ENCODE measurements at regions not wholly inside any gene's neighbourhood (a gene's known extent, or its start where the extent isn't known, plus 50 kb on each side); places are given as distances from the start of the nearest gene placed in this dataset.

DNA sequence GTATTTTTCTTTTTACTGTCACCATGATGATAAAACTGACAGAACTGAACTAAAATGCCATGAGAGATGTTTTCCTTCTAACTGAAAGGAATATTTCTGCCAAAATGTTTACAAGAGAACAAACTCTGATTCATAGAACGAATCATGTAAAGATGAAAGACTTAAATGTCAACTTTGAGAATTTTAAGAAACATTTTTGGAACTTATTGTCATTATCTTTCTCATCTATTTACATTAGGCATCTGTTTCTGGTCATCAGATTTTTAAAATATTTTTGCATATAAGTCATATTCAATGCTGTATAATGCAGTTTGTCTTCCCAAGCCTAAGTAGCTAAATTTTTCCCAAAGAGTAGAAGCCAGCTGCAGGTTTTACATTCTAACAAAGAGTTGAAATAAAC is 358.5 kb downstream of the TFEC start:
- H3K27me3 ChIP-seq (ENCODE audit: control insufficient read depth in 3 of 3, insufficient read depth in 3 of 3, low read length in 3 of 3) = no peaks in the 10 kb centered on the region
- H3K36me3 ChIP-seq (ENCODE audit: control insufficient read depth in 3 of 3, insufficient read depth in 2 of 3, low read depth in 1 of 3, low read length in 3 of 3) = no peaks in the 10 kb centered on the region
- H3K27ac ChIP-seq (ENCODE audit: low read depth in 1 of 3, low read length in 2 of 3) = no peak overlapping the region
- no peaks in the 10 kb centered on the region for H3K9me3 ChIP-seq (ENCODE audit: control insufficient read depth in 2 of 2, insufficient read depth in 1 of 2, low read depth in 1 of 2, low read length in 1 of 2)
- DNase-seq = no peak
- no peaks in the 10 kb centered on the region for H3K4me1 ChIP-seq (ENCODE audit: control insufficient read depth in 3 of 3, insufficient read depth in 2 of 3, low read depth in 1 of 3, low read length in 2 of 3)
- WGBS, 3 donors = 68 to 81% (median 76%) methylated on average over 1 of the region's 1 CpG
- FAIRE-seq = peak; percentile 44
- H3K4me3 ChIP-seq (ENCODE audit: low read depth in 1 of 3, low read length in 3 of 3) = no peak overlapping the region

DNA sequence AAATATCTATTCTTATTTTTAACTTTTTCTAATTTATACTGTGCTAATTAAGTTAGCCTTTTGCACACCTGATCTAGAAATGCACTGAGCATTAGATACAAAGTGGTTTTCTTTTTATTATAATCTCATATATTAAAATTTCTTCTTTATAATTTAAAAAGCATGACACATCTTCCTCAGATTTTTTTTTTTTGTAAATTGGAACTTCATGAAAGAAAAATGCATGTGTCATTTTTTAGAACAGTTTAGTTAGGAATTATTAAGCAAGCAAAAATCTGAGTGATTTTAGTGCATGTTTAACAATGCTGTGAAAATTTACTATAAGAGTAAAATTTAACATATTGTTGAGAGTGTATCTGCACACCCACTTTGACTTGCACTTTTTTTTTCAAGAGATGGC is 367.9 kb downstream of the TFEC start:
- no peaks in the 10 kb centered on the region for H3K4me1 ChIP-seq (ENCODE audit: control insufficient read depth in 3 of 3, insufficient read depth in 2 of 3, low read depth in 1 of 3, low read length in 2 of 3)
- no peak overlapping the region for H3K27ac ChIP-seq (ENCODE audit: low read depth in 1 of 3, low read length in 2 of 3)
- no peaks in the 10 kb centered on the region for H3K27me3 ChIP-seq (ENCODE audit: control insufficient read depth in 3 of 3, insufficient read depth in 3 of 3, low read length in 3 of 3)
- no peak overlapping the region for H3K4me3 ChIP-seq (ENCODE audit: low read depth in 1 of 3, low read length in 3 of 3)
- H3K9me3 ChIP-seq (ENCODE audit: control insufficient read depth in 2 of 2, insufficient read depth in 1 of 2, low read depth in 1 of 2, low read length in 1 of 2) = no peaks in the 10 kb centered on the region
- DNase-seq = no peak
- no peaks in the 10 kb centered on the region for H3K36me3 ChIP-seq (ENCODE audit: control insufficient read depth in 3 of 3, insufficient read depth in 2 of 3, low read depth in 1 of 3, low read length in 3 of 3)
- FAIRE-seq = no peak

DNA sequence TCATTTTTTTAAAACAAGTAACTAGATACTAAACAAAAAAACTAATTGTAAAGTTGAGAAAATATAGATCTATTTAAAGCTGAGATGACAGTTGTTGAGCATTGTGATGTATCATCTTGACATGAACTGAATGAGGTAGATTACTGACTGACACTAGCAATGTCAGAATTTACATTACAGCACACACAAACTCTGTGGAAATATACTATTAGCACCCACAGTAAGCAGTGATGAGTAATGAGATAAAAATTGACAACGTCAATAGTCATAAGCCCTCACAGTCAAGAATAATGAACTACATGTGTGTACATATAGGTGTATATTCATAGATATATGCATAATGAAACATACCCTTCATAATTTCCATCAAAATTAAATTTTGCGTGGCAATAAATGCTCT is 368.4 kb downstream of the TFEC start:
- Histone ChIP-seq H3K9me3 (ENCODE audit: control insufficient read depth in 2 of 2, insufficient read depth in 1 of 2, low read depth in 1 of 2, low read length in 1 of 2) (no peaks in the 10 kb centered on the region), H3K27me3 (ENCODE audit: control insufficient read depth in 3 of 3, insufficient read depth in 3 of 3, low read length in 3 of 3) (no peaks in the 10 kb centered on the region), H3K36me3 (ENCODE audit: control insufficient read depth in 3 of 3, insufficient read depth in 2 of 3, low read depth in 1 of 3, low read length in 3 of 3) (no peaks in the 10 kb centered on the region), H3K27ac (ENCODE audit: low read depth in 1 of 3, low read length in 2 of 3) (no peak overlapping the region), H3K4me3 (ENCODE audit: low read depth in 1 of 3, low read length in 3 of 3) (no peak overlapping the region), H3K4me1 (ENCODE audit: control insufficient read depth in 3 of 3, insufficient read depth in 2 of 3, low read depth in 1 of 3, low read length in 2 of 3) (no peaks in the 10 kb centered on the region)
- no peak for FAIRE-seq
- DNase-seq = no peak
- WGBS, 3 donors = 72 to 79% (median 76%) methylated on average over 2 of the region's 2 CpGs

DNA sequence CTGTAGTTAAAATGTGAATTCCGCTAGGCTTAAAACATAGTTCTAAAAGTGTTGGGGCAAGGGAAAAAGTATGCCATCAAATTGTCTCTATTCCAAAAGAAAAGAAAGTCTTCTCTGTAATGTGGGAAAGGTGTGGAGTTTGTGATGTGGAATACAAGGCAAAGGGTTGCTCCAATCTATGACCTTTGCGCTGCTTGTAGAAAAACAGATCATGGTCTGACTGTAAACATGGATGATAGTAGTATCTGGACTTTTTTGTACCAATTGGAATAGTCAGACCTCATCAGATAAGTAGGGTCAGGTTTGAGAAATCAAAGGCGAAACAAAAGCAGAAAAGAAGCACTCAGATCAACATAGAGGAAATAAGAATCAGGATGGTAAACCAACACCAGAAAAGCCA is 372.3 kb downstream of the TFEC start:
- Histone ChIP-seq H3K4me1 (ENCODE audit: control insufficient read depth in 3 of 3, insufficient read depth in 2 of 3, low read depth in 1 of 3, low read length in 2 of 3) (no peaks in the 10 kb centered on the region), H3K4me3 (ENCODE audit: low read depth in 1 of 3, low read length in 3 of 3) (no peak overlapping the region), H3K27ac (ENCODE audit: low read depth in 1 of 3, low read length in 2 of 3) (no peak overlapping the region), H3K36me3 (ENCODE audit: control insufficient read depth in 3 of 3, insufficient read depth in 2 of 3, low read depth in 1 of 3, low read length in 3 of 3) (no peaks in the 10 kb centered on the region), H3K27me3 (ENCODE audit: control insufficient read depth in 3 of 3, insufficient read depth in 3 of 3, low read length in 3 of 3) (no peaks in the 10 kb centered on the region), H3K9me3 (ENCODE audit: control insufficient read depth in 2 of 2, insufficient read depth in 1 of 2, low read depth in 1 of 2, low read length in 1 of 2) (no peaks in the 10 kb centered on the region)
- DNase-seq (no peak), FAIRE-seq (no peak)
- 47 to 77% (median 67%) methylated on average over 3 of the region's 3 CpGs for WGBS, 3 donors

DNA sequence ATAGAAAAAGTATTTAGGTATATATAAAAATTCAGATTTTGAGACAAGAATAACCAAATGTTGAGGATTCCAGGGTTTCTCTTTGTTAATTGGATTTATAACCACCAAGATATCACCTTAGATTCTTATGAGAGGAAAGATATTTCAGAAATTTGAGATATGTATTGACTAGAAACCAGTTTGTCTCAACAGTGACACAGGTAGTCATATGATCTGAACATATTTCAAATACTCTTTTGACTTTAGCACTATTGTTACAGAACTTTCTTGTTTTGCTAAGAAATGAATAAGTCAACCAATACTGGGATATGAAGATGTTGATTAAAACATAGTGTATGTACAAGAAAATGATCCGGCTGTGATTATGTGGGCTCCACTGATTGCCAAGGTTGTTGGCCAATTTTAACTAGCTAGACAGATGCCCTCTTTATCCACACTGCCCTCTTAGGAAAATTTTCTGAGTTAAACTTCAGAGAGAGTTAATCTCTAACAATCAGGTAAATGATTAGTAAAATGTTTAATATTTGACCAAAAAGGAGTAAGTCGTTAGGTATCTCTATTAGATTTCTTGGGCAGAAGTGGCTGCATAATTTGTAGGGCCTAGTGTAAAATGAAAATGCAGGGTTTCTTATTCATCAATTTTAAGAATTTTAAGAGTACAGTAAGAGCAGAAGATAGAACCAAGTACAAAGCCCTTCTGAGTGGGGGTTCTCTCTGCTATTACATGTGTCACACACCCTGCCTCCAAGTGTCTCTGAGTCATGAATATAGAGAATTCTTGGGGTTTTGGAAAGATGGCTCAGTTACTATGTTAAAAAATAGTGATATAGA is 376.0 kb downstream of the TFEC start:
- FAIRE-seq (no peak), DNase-seq (peak in 1 of 2 donors; percentile 10)
- Histone ChIP-seq H3K4me1 (ENCODE audit: control insufficient read depth in 3 of 3, insufficient read depth in 2 of 3, low read depth in 1 of 3, low read length in 2 of 3) (no peaks in the 10 kb centered on the region), H3K27ac (ENCODE audit: low read depth in 1 of 3, low read length in 2 of 3) (no peak overlapping the region), H3K4me3 (ENCODE audit: low read depth in 1 of 3, low read length in 3 of 3) (no peak overlapping the region), H3K27me3 (ENCODE audit: control insufficient read depth in 3 of 3, insufficient read depth in 3 of 3, low read length in 3 of 3) (no peaks in the 10 kb centered on the region), H3K36me3 (ENCODE audit: control insufficient read depth in 3 of 3, insufficient read depth in 2 of 3, low read depth in 1 of 3, low read length in 3 of 3) (no peaks in the 10 kb centered on the region), H3K9me3 (ENCODE audit: control insufficient read depth in 2 of 2, insufficient read depth in 1 of 2, low read depth in 1 of 2, low read length in 1 of 2) (no peaks in the 10 kb centered on the region)
- WGBS, 3 donors = 48 to 61% (median 48%) methylated on average over 2 of the region's 2 CpGs

DNA sequence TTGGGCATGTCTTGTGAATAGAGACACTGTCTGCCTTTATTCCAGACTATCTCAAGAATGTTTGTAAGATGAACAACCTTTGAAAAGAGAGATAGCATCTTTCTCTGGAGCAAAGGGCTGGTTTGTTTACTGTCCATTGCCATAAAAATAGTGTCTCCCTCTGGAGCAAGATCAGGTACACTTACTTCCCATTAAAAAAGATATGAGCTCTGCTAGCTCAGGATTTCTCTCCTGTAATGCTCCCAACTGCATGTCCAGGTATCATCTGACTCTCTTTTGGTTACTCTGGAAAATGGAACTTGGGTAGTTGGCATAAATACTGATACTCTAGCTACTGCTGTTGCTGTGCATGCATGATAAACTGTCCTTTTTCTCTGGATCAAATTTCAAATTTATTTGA is 381.1 kb downstream of the TFEC start:
- Histone ChIP-seq H3K36me3 (ENCODE audit: control insufficient read depth in 3 of 3, insufficient read depth in 2 of 3, low read depth in 1 of 3, low read length in 3 of 3) (no peaks in the 10 kb centered on the region), H3K9me3 (ENCODE audit: control insufficient read depth in 2 of 2, insufficient read depth in 1 of 2, low read depth in 1 of 2, low read length in 1 of 2) (no peaks in the 10 kb centered on the region), H3K27ac (ENCODE audit: low read depth in 1 of 3, low read length in 2 of 3) (no peak overlapping the region), H3K27me3 (ENCODE audit: control insufficient read depth in 3 of 3, insufficient read depth in 3 of 3, low read length in 3 of 3) (no peaks in the 10 kb centered on the region), H3K4me3 (ENCODE audit: low read depth in 1 of 3, low read length in 3 of 3) (no peak overlapping the region), H3K4me1 (ENCODE audit: control insufficient read depth in 3 of 3, insufficient read depth in 2 of 3, low read depth in 1 of 3, low read length in 2 of 3) (no peaks in the 10 kb centered on the region)
- FAIRE-seq (no peak), DNase-seq (no peak)

DNA sequence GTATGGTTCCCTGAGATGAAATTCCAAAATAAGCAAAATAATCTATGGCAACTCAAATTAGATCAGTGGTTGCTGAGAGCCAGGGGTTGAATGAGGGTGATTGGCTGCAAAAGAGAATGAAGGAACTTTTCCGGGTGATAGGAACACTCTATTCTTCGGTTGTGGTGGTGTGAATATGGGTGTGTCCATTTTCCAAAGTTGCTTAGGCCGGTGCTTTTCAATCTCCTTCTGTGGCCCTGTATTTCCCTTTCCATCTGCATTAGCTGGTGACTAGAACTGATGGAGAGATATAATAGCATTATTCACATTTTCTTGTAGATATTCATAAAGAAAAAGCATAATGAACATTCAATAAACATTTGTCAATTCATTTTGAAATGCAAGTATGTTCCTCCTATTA is 382.9 kb downstream of the TFEC start:
- H3K4me1 ChIP-seq (ENCODE audit: control insufficient read depth in 3 of 3, insufficient read depth in 2 of 3, low read depth in 1 of 3, low read length in 2 of 3) = no peaks in the 10 kb centered on the region
- H3K27me3 ChIP-seq (ENCODE audit: control insufficient read depth in 3 of 3, insufficient read depth in 3 of 3, low read length in 3 of 3) = no peaks in the 10 kb centered on the region
- H3K9me3 ChIP-seq (ENCODE audit: control insufficient read depth in 2 of 2, insufficient read depth in 1 of 2, low read depth in 1 of 2, low read length in 1 of 2) = no peaks in the 10 kb centered on the region
- WGBS, 3 donors = 82 to 86% (median 85%) methylated on average over 3 of the region's 3 CpGs
- H3K27ac ChIP-seq (ENCODE audit: low read depth in 1 of 3, low read length in 2 of 3) = no peak overlapping the region
- H3K4me3 ChIP-seq (ENCODE audit: low read depth in 1 of 3, low read length in 3 of 3) = no peak overlapping the region
- DNase-seq = no peak
- FAIRE-seq = no peak
- no peaks in the 10 kb centered on the region for H3K36me3 ChIP-seq (ENCODE audit: control insufficient read depth in 3 of 3, insufficient read depth in 2 of 3, low read depth in 1 of 3, low read length in 3 of 3)

DNA sequence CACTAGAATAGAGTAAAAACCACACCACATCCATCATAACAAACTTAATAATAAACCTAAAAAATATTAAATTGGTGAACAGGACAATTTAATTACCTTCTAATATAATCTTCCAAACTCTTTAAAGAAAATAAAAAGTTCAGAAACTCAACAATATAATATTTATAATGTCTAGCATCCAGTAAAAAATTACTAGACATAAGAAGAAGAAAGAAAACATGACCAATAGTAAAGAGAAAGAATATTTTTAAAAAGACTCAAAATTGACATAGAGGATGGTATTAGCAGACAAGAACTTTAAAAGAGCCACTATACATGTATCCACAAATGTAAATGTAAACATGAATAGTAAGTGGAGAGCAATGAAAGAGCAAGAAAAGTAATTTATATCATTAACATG is 388.4 kb downstream of the TFEC start:
- H3K27ac ChIP-seq (ENCODE audit: low read depth in 1 of 3, low read length in 2 of 3) = no peak overlapping the region
- DNase-seq (no peak), FAIRE-seq (peak; percentile 78)
- no peaks in the 10 kb centered on the region for H3K36me3 ChIP-seq (ENCODE audit: control insufficient read depth in 3 of 3, insufficient read depth in 2 of 3, low read depth in 1 of 3, low read length in 3 of 3)
- H3K4me1 ChIP-seq (ENCODE audit: control insufficient read depth in 3 of 3, insufficient read depth in 2 of 3, low read depth in 1 of 3, low read length in 2 of 3) = no peaks in the 10 kb centered on the region
- no peaks in the 10 kb centered on the region for H3K9me3 ChIP-seq (ENCODE audit: control insufficient read depth in 2 of 2, insufficient read depth in 1 of 2, low read depth in 1 of 2, low read length in 1 of 2)
- no peak overlapping the region for H3K4me3 ChIP-seq (ENCODE audit: low read depth in 1 of 3, low read length in 3 of 3)
- no peaks in the 10 kb centered on the region for H3K27me3 ChIP-seq (ENCODE audit: control insufficient read depth in 3 of 3, insufficient read depth in 3 of 3, low read length in 3 of 3)

DNA sequence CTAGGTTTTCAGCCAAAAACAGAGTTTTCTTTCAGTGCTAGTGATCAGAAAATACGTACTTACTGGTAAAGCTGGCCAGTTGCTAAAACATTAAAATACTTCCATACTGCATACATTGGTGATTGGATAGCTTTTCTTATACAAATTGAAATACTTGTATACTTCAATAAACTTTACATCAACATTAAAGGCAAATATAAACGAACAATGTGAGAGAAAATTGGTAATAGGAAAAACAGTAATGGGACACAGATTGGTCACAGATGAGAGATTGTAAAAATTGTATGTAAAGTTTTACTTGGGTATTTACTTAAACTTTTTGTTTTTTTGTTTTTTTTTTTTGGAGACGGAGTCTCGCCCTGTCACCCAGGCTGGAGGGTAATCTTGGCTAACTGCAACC is 391.7 kb downstream of the TFEC start:
- WGBS, 3 donors = 84 to 92% (median 87%) methylated on average over 4 of the region's 4 CpGs

More for the DNA sequence above, 391.7 kb downstream of the TFEC start:
- FAIRE-seq = no peak
- H3K4me1 ChIP-seq (ENCODE audit: control insufficient read depth in 3 of 3, insufficient read depth in 2 of 3, low read depth in 1 of 3, low read length in 2 of 3) = no peaks in the 10 kb centered on the region
- no peaks in the 10 kb centered on the region for H3K27me3 ChIP-seq (ENCODE audit: control insufficient read depth in 3 of 3, insufficient read depth in 3 of 3, low read length in 3 of 3)
- no peaks in the 10 kb centered on the region for H3K36me3 ChIP-seq (ENCODE audit: control insufficient read depth in 3 of 3, insufficient read depth in 2 of 3, low read depth in 1 of 3, low read length in 3 of 3)
- H3K9me3 ChIP-seq (ENCODE audit: control insufficient read depth in 2 of 2, insufficient read depth in 1 of 2, low read depth in 1 of 2, low read length in 1 of 2) = no peaks in the 10 kb centered on the region
- H3K27ac ChIP-seq (ENCODE audit: low read depth in 1 of 3, low read length in 2 of 3) = no peak overlapping the region
- DNase-seq = no peak
- H3K4me3 ChIP-seq (ENCODE audit: low read depth in 1 of 3, low read length in 3 of 3) = no peak overlapping the region
